ENCODE measurements at regions not wholly inside any gene's neighbourhood (a gene's known extent, or its start where the extent isn't known, plus 50 kb on each side); places are given as distances from the start of the nearest gene placed in this dataset.
"Not testable (repeated sequence)": the region's sequence is repeated elsewhere in the genome, so short reads cannot be mapped to it uniquely, and the experiment has no call there.

DNA sequence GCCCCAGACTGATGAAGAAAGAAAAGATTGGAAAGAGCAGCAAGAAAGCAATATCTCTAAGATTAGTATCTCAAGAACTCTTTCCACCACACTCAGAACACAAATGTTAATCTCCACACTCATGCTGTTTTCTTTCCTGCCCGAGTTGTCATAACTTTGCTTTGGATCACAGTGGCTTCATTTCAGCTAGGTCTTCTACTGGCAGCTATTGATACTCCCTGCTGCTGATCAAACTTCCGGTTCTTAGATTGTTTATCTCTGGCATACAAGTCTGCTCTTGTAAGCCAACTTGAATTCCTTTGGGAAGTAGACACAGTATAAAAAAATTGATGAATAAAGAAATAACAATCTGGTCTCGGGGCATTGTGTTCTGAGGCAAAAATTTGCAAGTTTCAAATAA lies 77.7 kb upstream of the SPEF2 start:
- DNase-seq: no peak
- TF ChIP-seq, protein P1, sequence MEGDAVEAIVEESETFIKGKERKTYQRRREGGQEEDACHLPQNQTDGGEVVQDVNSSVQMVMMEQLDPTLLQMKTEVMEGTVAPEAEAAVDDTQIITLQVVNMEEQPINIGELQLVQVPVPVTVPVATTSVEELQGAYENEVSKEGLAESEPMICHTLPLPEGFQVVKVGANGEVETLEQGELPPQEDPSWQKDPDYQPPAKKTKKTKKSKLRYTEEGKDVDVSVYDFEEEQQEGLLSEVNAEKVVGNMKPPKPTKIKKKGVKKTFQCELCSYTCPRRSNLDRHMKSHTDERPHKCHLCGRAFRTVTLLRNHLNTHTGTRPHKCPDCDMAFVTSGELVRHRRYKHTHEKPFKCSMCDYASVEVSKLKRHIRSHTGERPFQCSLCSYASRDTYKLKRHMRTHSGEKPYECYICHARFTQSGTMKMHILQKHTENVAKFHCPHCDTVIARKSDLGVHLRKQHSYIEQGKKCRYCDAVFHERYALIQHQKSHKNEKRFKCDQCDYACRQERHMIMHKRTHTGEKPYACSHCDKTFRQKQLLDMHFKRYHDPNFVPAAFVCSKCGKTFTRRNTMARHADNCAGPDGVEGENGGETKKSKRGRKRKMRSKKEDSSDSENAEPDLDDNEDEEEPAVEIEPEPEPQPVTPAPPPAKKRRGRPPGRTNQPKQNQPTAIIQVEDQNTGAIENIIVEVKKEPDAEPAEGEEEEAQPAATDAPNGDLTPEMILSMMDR (IDR thresholded peaks at IDR 0.05): no peak
- H3K36me3 ChIP-seq: no peaks in the 10 kb centered on the region
- intact Hi-C loops (cut with DNase I): no loop called here
- ATAC-seq: no peak
- no peaks in the 10 kb centered on the region for H3K9me3 ChIP-seq
- H3K27ac ChIP-seq: no peak overlapping the region
- no peaks in the 10 kb centered on the region for H3K4me1 ChIP-seq
- H3K4me3 ChIP-seq: no peak overlapping the region
- H3K27me3 ChIP-seq (ENCODE audit: low read depth): no peaks in the 10 kb centered on the region

DNA sequence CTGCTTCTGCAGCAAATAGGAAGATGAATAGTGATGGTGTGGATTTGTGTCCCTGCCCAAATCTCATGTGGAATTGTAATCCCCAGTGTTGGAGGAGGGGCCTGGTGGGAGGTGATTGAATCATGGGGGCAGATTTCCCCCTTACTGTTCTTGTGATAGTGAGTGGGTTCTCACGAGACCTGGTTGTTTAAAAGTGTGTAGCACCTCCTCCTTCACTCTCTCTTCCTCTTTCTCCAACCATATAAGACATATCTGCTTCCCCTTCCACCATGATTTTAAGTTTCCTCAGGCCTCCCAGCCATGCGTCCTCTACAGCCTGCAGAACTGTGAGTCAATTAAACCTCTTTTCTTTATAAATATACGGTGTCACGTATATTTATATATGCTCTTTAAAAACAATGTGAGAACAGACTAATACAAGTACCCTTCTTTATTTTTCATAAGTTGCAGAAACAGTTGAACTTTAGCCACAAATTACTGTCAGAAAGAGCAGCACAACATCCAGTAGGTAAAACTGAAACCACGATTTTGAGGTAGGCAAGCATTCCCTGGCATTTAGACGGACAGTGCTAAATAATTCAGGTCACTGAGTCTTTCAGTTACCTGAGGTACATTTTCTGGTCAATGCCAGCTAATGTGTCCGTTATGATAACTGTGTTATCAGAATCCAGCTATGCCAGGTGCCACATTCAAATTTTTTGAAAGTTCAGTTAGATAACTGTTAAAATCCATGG lies 79.3 kb upstream of the SPEF2 start:
- no peaks in the 10 kb centered on the region for H3K4me1 ChIP-seq
- intact Hi-C loops (cut with DNase I): no loop called here
- H3K4me3 ChIP-seq: no peak overlapping the region
- H3K27ac ChIP-seq: no peak overlapping the region
- no peaks in the 10 kb centered on the region for H3K9me3 ChIP-seq
- TF ChIP-seq, protein P1 (IDR thresholded peaks at IDR 0.05): no peak
- H3K36me3 ChIP-seq: no peaks in the 10 kb centered on the region
- ATAC-seq (no peak), DNase-seq (no peak)
- H3K27me3 ChIP-seq (ENCODE audit: low read depth): no peaks in the 10 kb centered on the region

DNA sequence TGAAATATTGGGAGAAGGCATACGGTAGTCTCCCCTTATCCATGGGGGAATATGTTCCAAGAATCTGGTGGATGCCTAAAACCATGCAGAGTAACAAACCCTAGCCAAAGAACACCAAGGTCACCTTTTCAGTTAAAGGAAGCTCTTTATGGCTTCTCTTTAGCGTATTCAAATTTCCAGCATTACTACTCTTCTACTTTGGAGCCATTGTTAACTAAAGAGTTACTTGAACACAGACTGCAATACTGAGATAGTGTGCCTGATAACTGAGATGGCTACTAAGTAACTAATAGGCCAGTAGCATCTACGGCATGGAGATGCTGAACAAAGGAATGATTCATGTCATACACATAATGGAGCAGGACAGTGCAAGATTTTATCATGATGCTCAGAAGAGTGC lies 84.5 kb upstream of the SPEF2 start:
- Histone ChIP-seq H3K4me1 (no peaks in the 10 kb centered on the region), H3K9me3 (no peaks in the 10 kb centered on the region), H3K27ac (no peak overlapping the region), H3K36me3 (no peaks in the 10 kb centered on the region), H3K27me3 (ENCODE audit: low read depth) (no peaks in the 10 kb centered on the region), H3K4me3 (no peak overlapping the region)
- DNase-seq (no peak), ATAC-seq (no peak)
- TF ChIP-seq, protein P1 (IDR thresholded peaks at IDR 0.05): no peak
- intact Hi-C loops (cut with DNase I): no loop called here

DNA sequence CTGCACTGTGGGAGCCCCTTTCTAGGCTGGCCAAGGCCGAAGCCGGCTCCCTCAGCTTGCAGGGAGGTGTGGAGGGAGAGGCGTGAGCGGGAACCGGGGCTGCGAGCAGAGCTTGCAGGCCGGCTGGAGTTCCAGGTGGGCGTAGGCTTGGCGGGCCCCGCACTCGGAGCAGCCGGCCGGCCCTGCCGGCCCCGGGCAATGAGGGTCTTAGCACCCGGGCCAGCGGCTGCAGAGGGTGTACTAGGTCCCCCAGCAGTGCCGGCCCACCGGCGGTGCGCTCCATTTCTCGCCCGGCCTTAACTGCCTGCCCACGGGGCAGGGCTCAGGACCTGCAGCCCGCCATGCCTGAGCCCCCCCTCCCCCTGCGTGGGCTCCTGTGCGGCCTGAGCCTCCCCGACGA lies 86.1 kb upstream of the SPEF2 start:
- DNase-seq; H3K4me3 ChIP-seq; H3K36me3 ChIP-seq; H3K27me3 ChIP-seq (ENCODE audit: low read depth); ATAC-seq; intact Hi-C loops (cut with DNase I); H3K4me1 ChIP-seq; H3K9me3 ChIP-seq; H3K27ac ChIP-seq: not testable (repeated sequence)

DNA sequence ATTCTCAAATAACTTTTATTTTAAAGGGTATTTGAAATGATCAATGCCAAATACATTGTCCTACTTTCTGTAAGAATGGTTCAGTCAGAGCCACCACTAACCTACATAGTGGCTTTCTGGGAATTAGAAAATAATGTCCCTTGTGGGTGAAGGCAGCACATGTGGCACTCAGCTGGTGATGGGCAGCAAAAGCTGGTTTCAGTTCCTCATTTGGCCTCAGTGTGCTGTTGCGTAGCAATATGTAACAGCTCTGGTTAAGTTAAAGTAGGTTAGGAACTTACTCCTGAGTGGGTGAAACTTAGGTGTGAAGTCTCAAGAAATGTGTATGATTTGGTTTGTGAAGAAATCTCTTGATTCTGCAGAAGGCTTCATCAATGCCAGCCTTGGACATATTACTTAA lies 99.6 kb upstream of the SPEF2 start:
- peak; percentile 67 to 72 for ATAC-seq

DNA sequence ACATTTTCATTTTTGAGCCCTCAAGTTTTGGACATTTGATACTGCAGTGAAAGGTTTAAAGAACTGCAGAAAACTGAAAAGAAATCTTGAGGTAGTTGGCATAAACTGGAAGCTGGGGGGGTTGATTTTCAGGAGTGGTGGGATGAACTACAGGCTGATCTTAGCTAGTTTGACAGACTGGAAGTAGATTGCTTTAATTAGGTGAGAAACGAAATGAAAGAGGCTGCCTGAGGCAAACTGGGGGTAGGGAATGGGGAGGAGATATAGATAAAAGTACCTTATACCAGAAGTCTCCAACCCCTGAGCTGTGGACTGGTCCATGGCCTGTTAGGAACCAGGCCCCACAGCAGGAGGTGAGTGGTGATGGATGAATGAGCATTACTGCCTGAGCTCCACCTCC lies 101.4 kb upstream of the SPEF2 start:
- H3K36me3 ChIP-seq: no peaks in the 10 kb centered on the region
- H3K27ac ChIP-seq: no peak overlapping the region
- H3K9me3 ChIP-seq: no peaks in the 10 kb centered on the region
- H3K27me3 ChIP-seq (ENCODE audit: low read depth): no peaks in the 10 kb centered on the region
- no peak overlapping the region for H3K4me3 ChIP-seq
- DNase-seq (no peak), ATAC-seq (no peak)
- intact Hi-C loops (cut with DNase I): no loop called here
- TF ChIP-seq, protein P1 (IDR thresholded peaks at IDR 0.05): no peak
- H3K4me1 ChIP-seq: no peaks in the 10 kb centered on the region

More for the DNA sequence above, 99.6 kb upstream of the SPEF2 start:
- intact Hi-C loops (cut with DNase I): no loop called here
- no peaks in the 10 kb centered on the region for H3K9me3 ChIP-seq
- H3K27ac ChIP-seq: no peak overlapping the region
- H3K27me3 ChIP-seq (ENCODE audit: low read depth): no peaks in the 10 kb centered on the region
- H3K4me1 ChIP-seq: no peaks in the 10 kb centered on the region
- DNase-seq: no peak
- H3K36me3 ChIP-seq: no peaks in the 10 kb centered on the region
- H3K4me3 ChIP-seq: no peak overlapping the region
- TF ChIP-seq, protein P1 (IDR thresholded peaks at IDR 0.05): no peak

Data from lower lobe of right lung (tissue), 2 donors.